GM12878 (cell line): ENCODE measurements at regions not wholly inside any gene's neighbourhood (a gene's known extent, or its start where the extent isn't known, plus 50 kb on each side); places are given as distances from the start of the nearest gene placed in this dataset.

Source experiments
- ATAC-seq: fragments of 200-7000 bp; cut with Tn5 transposase; 3 replicates; pipeline ENCODE4 v1.9.1; 2020; ENCODE audit warnings: mild to moderate bottlenecking, moderate library complexity
- BruUV-seq: library from RNA; stranded (reverse); fragments of 400-500 nt; replicated peaks from 2 replicates; lab custom pipeline; 2021; lab: Mats Ljungman, UMichigan
- CTCF ChIA-PET: fragments of 300-600 bp; sonication (Branson Sonifier 250); formaldehyde crosslinking; extraction: SDS; loops from one replicate; lab custom pipeline; 2021; ENCODE audit warnings: inconsistent platforms; lab: Yijun Ruan, JAX
- POLR2A ChIA-PET: fragments of 350-600 bp; formaldehyde crosslinking; extraction: SDS; loops from one replicate; lab custom pipeline; 2021; ENCODE audit warnings: inconsistent platforms; lab: Charles Lee
- RAD21 ChIA-PET: fragments of 300-600 bp; sonication (Branson Sonifier 250); formaldehyde crosslinking; loops from one replicate; lab custom pipeline; 2023; ENCODE audit warnings: antibody characterized with exemption; ENCODE audit not compliant: unreplicated experiment; lab: Charles Lee
- SMC1A ChIA-PET: fragments of 300-600 bp; sonication (Branson Sonifier 250); formaldehyde crosslinking; loops from one replicate; lab custom pipeline; 2023; ENCODE audit not compliant: unreplicated experiment, uncharacterized antibody; lab: Charles Lee
- DNase-seq: peaks from one replicate; pipeline ENCODE4 v3.0.0-alpha.2; 2011; ENCODE audit warnings: low read depth, low spot score
- FAIRE-seq: peaks from 3 replicates; lab custom pipeline; 2011; peaks lifted over from hg19 to GRCh38; lab: Jason Lieb, UNC
- H2AFZ ChIP-seq: 2 replicates; pipeline ENCODE4 v1.6.0; 2011; ENCODE audit warnings: low read depth, low read length, control low read depth; ENCODE audit not compliant: control insufficient read depth
- H3K27ac ChIP-seq: 2 replicates; pipeline ENCODE4 v1.5.1; 2011; ENCODE audit warnings: control low read depth; ENCODE audit not compliant: control insufficient read depth, insufficient read depth
- H3K27me3 ChIP-seq, 2 experiments: replicated peaks in 1 of 2; 2 replicates each; pipeline versions ENCODE4 v1.6.0 to v1.6.1; 2011; ENCODE audit warnings: low read length in 1 of 2; ENCODE audit not compliant: control insufficient read depth in 2 of 2, insufficient read depth in 2 of 2
- H3K36me3 ChIP-seq, 2 experiments: 2 replicates each; pipeline ENCODE4 v1.5.1; 2011; ENCODE audit warnings: low read length in 1 of 2; ENCODE audit not compliant: control insufficient read depth in 2 of 2, insufficient read depth in 2 of 2
- H3K4me1 ChIP-seq: 2 replicates; pipeline ENCODE4 v1.6.1; 2011; ENCODE audit warnings: mild to moderate bottlenecking, low read length, moderate library complexity, mixed read lengths; ENCODE audit not compliant: control insufficient read depth, insufficient read depth
- H3K4me2 ChIP-seq: 2 replicates; pipeline ENCODE4 v1.6.0; 2011; ENCODE audit warnings: control low read depth; ENCODE audit not compliant: control insufficient read depth, insufficient read depth
- H3K4me3 ChIP-seq: fragments of 200-600 bp; sonication (generic); 2 replicates; pipeline ENCODE4 v1.5.1; 2016
- H3K79me2 ChIP-seq: 2 replicates; pipeline ENCODE4 v1.6.0; 2011; ENCODE audit warnings: low read length; ENCODE audit not compliant: control insufficient read depth, insufficient read depth
- H3K9ac ChIP-seq: 2 replicates; pipeline ENCODE4 v1.8.0; 2011; ENCODE audit warnings: low read length, control low read depth, mixed read lengths; ENCODE audit not compliant: control insufficient read depth, insufficient read depth
- H3K9me3 ChIP-seq: replicated peaks from 3 replicates; pipeline ENCODE4 v1.5.1; 2011; ENCODE audit warnings: mild to moderate bottlenecking, low read length; ENCODE audit not compliant: control insufficient read depth, insufficient read depth
- H4K20me1 ChIP-seq: 2 replicates; pipeline ENCODE4 v1.6.0; 2011; ENCODE audit not compliant: control insufficient read depth, insufficient read depth
- BMI1 ChIP-seq: fragments of 450-650 bp; IDR thresholded peaks from 2 replicates; pipeline ENCODE4 v1.6.1; 2016; ENCODE audit warnings: mild to moderate bottlenecking, moderate library complexity, borderline replicate concordance
- CEBPB ChIP-seq, 2 experiments: fragments of 150-350 bp in 1 of 2; IDR thresholded peaks; 2 replicates each; pipeline ENCODE4 v1.6.1; 2012 to 2014; ENCODE audit warnings: low read depth in 2 of 2, low read length in 2 of 2, borderline replicate concordance in 1 of 2, inconsistent platforms in 1 of 2
- CEBPZ ChIP-seq: fragments of 150-350 bp; IDR thresholded peaks from 2 replicates; pipeline ENCODE4 v1.6.1; 2016; ENCODE audit warnings: low read depth, low read length
- GABPA ChIP-seq: IDR thresholded peaks from 2 replicates; pipeline ENCODE4 v1.6.1; 2014; ENCODE audit warnings: antibody characterized with exemption, low read depth, mild to moderate bottlenecking, inconsistent platforms
- IKZF2 ChIP-seq, 2 experiments: fragments of 450-650 bp; IDR thresholded peaks; 2 replicates each; pipeline ENCODE4 v1.6.1; 2017; ENCODE audit warnings: mild to moderate bottlenecking in 2 of 2, moderate library complexity in 2 of 2
- NBN ChIP-seq: fragments of 450-650 bp; IDR thresholded peaks from 2 replicates; pipeline ENCODE4 v1.6.1; 2016
- NR2C2 ChIP-seq: IDR thresholded peaks from 2 replicates; pipeline ENCODE4 v1.6.1; 2011; ENCODE audit warnings: borderline replicate concordance, low read depth; ENCODE audit not compliant: control insufficient read depth, insufficient read length
- RAD21 ChIP-seq: IDR thresholded peaks from 2 replicates; pipeline ENCODE4 v1.6.1; 2011; ENCODE audit warnings: mild to moderate bottlenecking, low read depth, low read length, moderate library complexity; ENCODE audit not compliant: insufficient read depth
- RAD51 ChIP-seq: fragments of 450-650 bp; IDR thresholded peaks from 2 replicates; pipeline ENCODE4 v1.6.1; 2016; ENCODE audit warnings: moderate library complexity, mild to moderate bottlenecking, inconsistent platforms
- REST ChIP-seq: IDR thresholded peaks from 2 replicates; pipeline ENCODE4 v1.6.1; 2012; ENCODE audit warnings: mild to moderate bottlenecking, low read depth, low read length
- SKIL ChIP-seq: fragments of 450-650 bp; IDR thresholded peaks from 2 replicates; pipeline ENCODE4 v1.6.1; 2017; ENCODE audit warnings: mild to moderate bottlenecking, low read depth, inconsistent platforms; ENCODE audit not compliant: poor library complexity, severe bottlenecking
- STAT1 ChIP-seq: fragments of 450-650 bp; conservative IDR thresholded peaks from 2 replicates; pipeline ENCODE4 v1.6.1; 2014; ENCODE audit warnings: antibody characterized with exemption, mild to moderate bottlenecking
- TARDBP ChIP-seq: IDR thresholded peaks from 2 replicates; pipeline ENCODE4 v1.6.1; 2016; ENCODE audit warnings: borderline replicate concordance
- TCF12 ChIP-seq: IDR thresholded peaks from 2 replicates; pipeline ENCODE4 v1.6.1; 2011; ENCODE audit warnings: low read depth, mild to moderate bottlenecking, low read length
- WGBS: methylation state at CpG from one replicate; pipeline ENCODE4 v1.1.6; 2016; ENCODE audit warnings: low lambda C conversion rate; ENCODE audit not compliant: insufficient replicate concordance, insufficient coverage; ENCODE audit errors: missing lambda C conversion rate; 5-methylcytosine and 5-hydroxymethylcytosine counted together
- in situ Hi-C: fragments of 300-500 bp; cut with MboI; formaldehyde crosslinking; loops from 9 replicates; pipeline ENCODE4 v1.14.3; 2018; ENCODE audit warnings: mixed read lengths
- intact Hi-C: fragments of 100-400 bp; cut with micrococcal nuclease; formaldehyde crosslinking; loops from one replicate; pipeline ENCODE4 v1.14.2; 2022; ENCODE audit not compliant: unreplicated experiment

GRCh38 chr16:79712276-79712675, 111.7 kb upstream of the MAF start (continued):
- no peak for TF ChIP-seq RAD21
- no peak for TF ChIP-seq STAT1
- no peak for TF ChIP-seq CEBPZ
- no peak for TF ChIP-seq IKZF2 (IDR thresholded peaks at IDR 0.05)
- TF ChIP-seq SKIL = no peak
- TF ChIP-seq TARDBP = no peak
- TF ChIP-seq TCF12 = no peak

GRCh38 chr16:79707876-79708275, 107.3 kb upstream of the MAF start:
- WGBS = 8% methylated on average over 6 of the region's 6 CpGs
- in situ Hi-C loops = no loop called here
- RAD21 ChIA-PET = no interaction called here

More at GRCh38 chr16:79707876-79708275, 107.3 kb upstream of the MAF start:
- ATAC-seq = no peak
- Histone ChIP-seq H3K4me2 (no peak overlapping the region), H2AFZ (no peak overlapping the region), H3K4me1 (no peaks in the 10 kb centered on the region), H3K4me3 (no peak overlapping the region), H4K20me1 (no peaks in the 10 kb centered on the region), H3K9ac (no peak overlapping the region), H3K79me2 (no peaks in the 10 kb centered on the region), H3K27ac (no peak overlapping the region), H3K27me3 (no peaks in the 10 kb centered on the region), H3K9me3 (no peaks in the 10 kb centered on the region), H3K36me3 (no peaks in the 10 kb centered on the region)
- no peak for FAIRE-seq
- CTCF ChIA-PET = no interaction called here
- intact Hi-C loops = no loop called here
- no peak for TF ChIP-seq REST
- no peak for TF ChIP-seq NBN
- no peak for TF ChIP-seq NR2C2
- no peak for TF ChIP-seq TCF12
- TF ChIP-seq GABPA = no peak
- TF ChIP-seq BMI1 = no peak
- no peak for TF ChIP-seq CEBPB (IDR thresholded peaks at IDR 0.05; ENCODE audit: borderline replicate concordance in 1 of 2, low read depth in 2 of 2, low read length in 2 of 2)
- no peak for TF ChIP-seq RAD51
- POLR2A ChIA-PET = no interaction called here
- DNase-seq = no peak
- no TSS peak for BruUV-seq
- SMC1A ChIA-PET = no interaction called here
